K562 (cell line): ENCODE measurements at regions not wholly inside any gene's neighbourhood (a gene's known extent, or its start where the extent isn't known, plus 50 kb on each side); places are given as distances from the start of the nearest gene placed in this dataset.

Experiments used
- ATAC-seq: fragments of 200-7000 bp; cut with Tn5 transposase; 3 replicates; pipeline ENCODE4 v1.9.1; 2020; ENCODE audit warnings: moderate library complexity
- BruUV-seq: library from RNA; stranded (reverse); fragments of 400-500 nt; replicated peaks from 2 replicates; lab custom pipeline; 2021; lab: Mats Ljungman, UMichigan
- CTCF ChIA-PET: fragments of 300-600 bp; formaldehyde crosslinking; extraction: SDS; loops from one replicate; lab custom pipeline; 2021; ENCODE audit warnings: low intra/inter-chr PET ratio; lab: Yijun Ruan, JAX
- POLR2A ChIA-PET: fragments of 300-600, 350-650 bp; sonication (Branson Sonifier 250); formaldehyde crosslinking; extraction: SDS; loops from one replicate; lab custom pipeline; 2021; ENCODE audit warnings: antibody characterized with exemption, inconsistent platforms; lab: Yijun Ruan, JAX
- DNase-seq, 4 experiments: peaks; one replicate each; pipeline versions ENCODE4 v3.0.0 to v3.0.0-alpha.2; 2011 to 2018; ENCODE audit warnings: low spot score in 3 of 4, mixed read lengths in 3 of 4; ENCODE audit errors: extremely low read depth in 1 of 4
- FAIRE-seq: peaks from 2 replicates; lab custom pipeline; 2011; peaks lifted over from hg19 to GRCh38; lab: Jason Lieb, UNC
- H2AFZ ChIP-seq: 2 replicates; pipeline ENCODE4 v1.6.0; 2011; ENCODE audit warnings: low read depth, low read length, control low read depth, inconsistent platforms
- H3K27ac ChIP-seq: fragments of 200-600 bp; 3 replicates; pipeline ENCODE4 v1.8.0; 2011; ENCODE audit warnings: low read depth, mild to moderate bottlenecking, control low read depth, inconsistent platforms, low read length, moderate library complexity, mixed read lengths; ENCODE audit errors: extremely low read depth
- H3K27me3 ChIP-seq, 2 experiments: fragments of 300-600 bp in 1 of 2; 2 replicates in 1 of 2; 3 replicates in 1 of 2; pipeline versions ENCODE4 v1.6.0 to v1.8.0; 2011; ENCODE audit warnings: inconsistent platforms in 2 of 2, low read length in 2 of 2, mild to moderate bottlenecking in 1 of 2, mixed read lengths in 1 of 2, moderate library complexity in 1 of 2; ENCODE audit not compliant: control insufficient read depth in 2 of 2, insufficient read depth in 2 of 2
- H3K36me3 ChIP-seq: fragments of 300-600 bp; 3 replicates; pipeline ENCODE4 v1.8.0; 2011; ENCODE audit warnings: mild to moderate bottlenecking, low read length, inconsistent platforms; ENCODE audit not compliant: control insufficient read depth, insufficient read depth
- H3K4me1 ChIP-seq, 2 experiments: fragments of 200-600 bp in 1 of 2; replicated peaks in 1 of 2; 2 replicates in 1 of 2; 3 replicates in 1 of 2; pipeline versions ENCODE4 v1.5.1 to v1.8.0; 2011; ENCODE audit warnings: inconsistent platforms in 2 of 2, low read length in 2 of 2, mild to moderate bottlenecking in 1 of 2, mixed read lengths in 1 of 2, moderate library complexity in 1 of 2; ENCODE audit not compliant: control insufficient read depth in 2 of 2, insufficient read depth in 2 of 2
- H3K4me2 ChIP-seq: 2 replicates; pipeline ENCODE4 v1.6.1; 2011; ENCODE audit warnings: low read length, control low read depth, inconsistent platforms, mixed read lengths; ENCODE audit not compliant: insufficient read depth
- H3K4me3 ChIP-seq: fragments of 200-600 bp; sonication (generic), shearing (Covaris generic); 2 replicates; pipeline ENCODE4 v1.5.1; 2016; ENCODE audit warnings: control low read depth, inconsistent platforms
- H3K79me2 ChIP-seq: fragments of 200-600 bp; 3 replicates; pipeline ENCODE4 v1.8.0; 2011; ENCODE audit warnings: low read length, inconsistent platforms; ENCODE audit not compliant: control insufficient read depth, insufficient read depth
- H3K9ac ChIP-seq, 2 experiments: 2 replicates each; pipeline versions ENCODE4 v1.6.0 to v1.6.1; 2011; ENCODE audit warnings: low read depth in 2 of 2, low read length in 2 of 2, control low read depth in 1 of 2, inconsistent platforms in 1 of 2, mild to moderate bottlenecking in 1 of 2, mixed read lengths in 1 of 2; ENCODE audit not compliant: insufficient read depth in 1 of 2
- H3K9me1 ChIP-seq: one replicate; pipeline ENCODE4 v1.6.0; 2011; ENCODE audit warnings: inconsistent platforms, mild to moderate bottlenecking, low read length, moderate library complexity; ENCODE audit not compliant: control insufficient read depth, insufficient read depth
- H3K9me3 ChIP-seq: replicated peaks from 2 replicates; pipeline ENCODE4 v1.5.1; 2011; ENCODE audit warnings: low read depth, low read length, inconsistent platforms; ENCODE audit not compliant: control insufficient read depth, insufficient read depth
- H4K20me1 ChIP-seq: replicated peaks from 2 replicates; pipeline ENCODE4 v1.6.1; 2011; ENCODE audit warnings: low read length, inconsistent platforms, mixed read lengths; ENCODE audit not compliant: control insufficient read depth, insufficient read depth
- COPS2 ChIP-seq: fragments of 450-650 bp; conservative IDR thresholded peaks from 2 replicates; pipeline ENCODE4 v1.6.1; 2016; ENCODE audit warnings: mild to moderate bottlenecking, moderate library complexity
- DIDO1 ChIP-seq: fragments of 450-650 bp; IDR thresholded peaks from 2 replicates; pipeline ENCODE4 v1.6.1; 2016; ENCODE audit warnings: low read depth, missing biosample characterization, missing genetic modification characterization
- HOXB6 ChIP-seq: fragments of 250-450 bp; sonication (Bioruptor Pico); IDR thresholded peaks from 2 replicates; pipeline ENCODE4 v1.5.1; 2022; ENCODE audit warnings: mild to moderate bottlenecking, borderline replicate concordance
- ZKSCAN8 ChIP-seq: fragments of 200-800 bp; sonication (Bioruptor generic); IDR thresholded peaks from 2 replicates; pipeline ENCODE4 v1.6.1; 2016; ENCODE audit warnings: missing genetic modification characterization, missing compliant biosample characterization
- ZNF174 ChIP-seq: fragments of 250-450 bp; sonication (Bioruptor Pico); IDR thresholded peaks from 2 replicates; pipeline ENCODE4 v1.4.0; 2020; ENCODE audit warnings: mild to moderate bottlenecking
- ZNF408 ChIP-seq: fragments of 250-450 bp; sonication (Bioruptor Pico); IDR thresholded peaks from 2 replicates; pipeline ENCODE4 v1.4.0; 2020; ENCODE audit warnings: low read depth, mild to moderate bottlenecking, moderate library complexity
- WGBS: fragments of 100-300 bp; shearing (Covaris generic); methylation state at CpG from one replicate; pipeline ENCODE4 v1.1.6; 2016; ENCODE audit warnings: low coverage, mixed read lengths; ENCODE audit not compliant: insufficient coverage; ENCODE audit errors: missing lambda C conversion rate; 5-methylcytosine and 5-hydroxymethylcytosine counted together
- in situ Hi-C: fragments of 300-500 bp; cut with MboI; formaldehyde crosslinking; loops from 4 replicates; pipeline ENCODE4 v1.15.0; 2018; ENCODE audit warnings: inconsistent platforms, mixed read lengths
- intact Hi-C: fragments of 100-400 bp; cut with micrococcal nuclease; formaldehyde crosslinking; loops from 2 replicates; pipeline ENCODE4 v1.14.2; 2022
- TF ChIP-seq, protein P1 (sequence below): sonication (generic); formaldehyde crosslinking; IDR thresholded peaks from 2 replicates; pipeline ENCODE4 v1.8.1; 2023; ENCODE audit warnings: mild to moderate bottlenecking, missing genetic modification reagents
- TF ChIP-seq, protein P2 (sequence below): sonication (generic); formaldehyde crosslinking; IDR thresholded peaks from 2 replicates; pipeline ENCODE4 v1.8.0; 2022; ENCODE audit warnings: missing genetic modification reagents, mild to moderate bottlenecking, borderline replicate concordance
- TF ChIP-seq, protein P3 (sequence below): fragments of 450-650 bp; IDR thresholded peaks from 2 replicates; pipeline ENCODE4 v1.6.1; 2016
- TF ChIP-seq, protein P4 (sequence below): fragments of 450-650 bp; IDR thresholded peaks from one replicate; pipeline ENCODE4 v1.6.1; 2018; ENCODE audit warnings: mild to moderate bottlenecking, moderate library complexity; ENCODE audit not compliant: partially characterized antibody

DNA sequence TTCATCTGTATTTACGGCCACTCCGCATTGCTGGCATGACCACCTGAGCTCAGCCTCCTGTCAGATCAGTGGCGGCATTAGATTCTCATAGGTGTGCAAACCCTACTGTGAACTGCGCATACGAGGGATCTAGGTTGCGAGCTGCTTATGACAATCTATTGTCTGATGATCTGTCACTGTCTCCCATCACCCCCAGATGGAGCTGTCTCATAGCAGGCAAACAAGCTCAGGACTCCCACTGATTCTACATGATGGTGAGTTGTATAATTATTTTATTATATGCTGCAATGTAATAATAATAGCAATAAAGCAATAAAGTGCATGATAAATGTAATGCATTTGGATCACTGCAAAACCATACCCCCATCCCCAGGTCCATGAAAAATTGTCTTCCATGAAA, 1172.9 kb upstream of the AUTS2 start:
- no peak overlapping the region for H3K9ac ChIP-seq
- H3K4me1 ChIP-seq: no peaks in the 10 kb centered on the region
- no peak overlapping the region for H3K27ac ChIP-seq
- H2AFZ ChIP-seq: no peak overlapping the region
- in situ Hi-C loops (no loop called here), intact Hi-C loops (no loop called here)
- H3K27me3 ChIP-seq: 0 out of 5 replicates have a peak, but pooled peaks cover 0 to 5% of the 10 kb centered on the region in 2 experiments
- no peaks in the 10 kb centered on the region for H3K36me3 ChIP-seq
- ATAC-seq: no peak
- WGBS: under 1% methylated on average over 6 of the region's 6 CpGs
- FAIRE-seq: no peak
- no peak overlapping the region for H3K4me3 ChIP-seq
- no TSS peak for BruUV-seq
- CTCF ChIA-PET: interaction anchor here (1.2 kb wide), 1 partner anchor 1736 kb away, joined by 3 read pairs; no protein-coding TSS in a partner anchor
- POLR2A ChIA-PET: no interaction called here
- H4K20me1 ChIP-seq: no peaks in the 10 kb centered on the region
- H3K79me2 ChIP-seq: no peaks in the 10 kb centered on the region
- no peaks in the 10 kb centered on the region for H3K9me1 ChIP-seq
- H3K9me3 ChIP-seq: no peaks in the 10 kb centered on the region
- DNase-seq: no peak
- H3K4me2 ChIP-seq: no peak overlapping the region
- TF ChIP-seq, protein P1, sequence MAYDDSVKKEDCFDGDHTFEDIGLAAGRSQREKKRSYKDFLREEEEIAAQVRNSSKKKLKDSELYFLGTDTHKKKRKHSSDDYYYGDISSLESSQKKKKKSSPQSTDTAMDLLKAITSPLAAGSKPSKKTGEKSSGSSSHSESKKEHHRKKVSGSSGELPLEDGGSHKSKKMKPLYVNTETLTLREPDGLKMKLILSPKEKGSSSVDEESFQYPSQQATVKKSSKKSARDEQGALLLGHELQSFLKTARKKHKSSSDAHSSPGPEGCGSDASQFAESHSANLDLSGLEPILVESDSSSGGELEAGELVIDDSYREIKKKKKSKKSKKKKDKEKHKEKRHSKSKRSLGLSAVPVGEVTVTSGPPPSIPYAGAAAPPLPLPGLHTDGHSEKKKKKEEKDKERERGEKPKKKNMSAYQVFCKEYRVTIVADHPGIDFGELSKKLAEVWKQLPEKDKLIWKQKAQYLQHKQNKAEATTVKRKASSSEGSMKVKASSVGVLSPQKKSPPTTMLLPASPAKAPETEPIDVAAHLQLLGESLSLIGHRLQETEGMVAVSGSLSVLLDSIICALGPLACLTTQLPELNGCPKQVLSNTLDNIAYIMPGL (CRISPR knock-in tag): no peak
- TF ChIP-seq COPS2: no peak
- TF ChIP-seq, protein P2, sequence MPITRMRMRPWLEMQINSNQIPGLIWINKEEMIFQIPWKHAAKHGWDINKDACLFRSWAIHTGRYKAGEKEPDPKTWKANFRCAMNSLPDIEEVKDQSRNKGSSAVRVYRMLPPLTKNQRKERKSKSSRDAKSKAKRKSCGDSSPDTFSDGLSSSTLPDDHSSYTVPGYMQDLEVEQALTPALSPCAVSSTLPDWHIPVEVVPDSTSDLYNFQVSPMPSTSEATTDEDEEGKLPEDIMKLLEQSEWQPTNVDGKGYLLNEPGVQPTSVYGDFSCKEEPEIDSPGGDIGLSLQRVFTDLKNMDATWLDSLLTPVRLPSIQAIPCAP (CRISPR knock-in tag): no peak
- TF ChIP-seq ZNF174: no peak
- TF ChIP-seq HOXB6 (CRISPR knock-in tag): no peak
- TF ChIP-seq ZKSCAN8: no peak
- TF ChIP-seq, protein P3, sequence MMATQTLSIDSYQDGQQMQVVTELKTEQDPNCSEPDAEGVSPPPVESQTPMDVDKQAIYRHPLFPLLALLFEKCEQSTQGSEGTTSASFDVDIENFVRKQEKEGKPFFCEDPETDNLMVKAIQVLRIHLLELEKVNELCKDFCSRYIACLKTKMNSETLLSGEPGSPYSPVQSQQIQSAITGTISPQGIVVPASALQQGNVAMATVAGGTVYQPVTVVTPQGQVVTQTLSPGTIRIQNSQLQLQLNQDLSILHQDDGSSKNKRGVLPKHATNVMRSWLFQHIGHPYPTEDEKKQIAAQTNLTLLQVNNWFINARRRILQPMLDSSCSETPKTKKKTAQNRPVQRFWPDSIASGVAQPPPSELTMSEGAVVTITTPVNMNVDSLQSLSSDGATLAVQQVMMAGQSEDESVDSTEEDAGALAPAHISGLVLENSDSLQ: no peak
- no peak for TF ChIP-seq DIDO1 (tag)
- TF ChIP-seq, protein P4, sequence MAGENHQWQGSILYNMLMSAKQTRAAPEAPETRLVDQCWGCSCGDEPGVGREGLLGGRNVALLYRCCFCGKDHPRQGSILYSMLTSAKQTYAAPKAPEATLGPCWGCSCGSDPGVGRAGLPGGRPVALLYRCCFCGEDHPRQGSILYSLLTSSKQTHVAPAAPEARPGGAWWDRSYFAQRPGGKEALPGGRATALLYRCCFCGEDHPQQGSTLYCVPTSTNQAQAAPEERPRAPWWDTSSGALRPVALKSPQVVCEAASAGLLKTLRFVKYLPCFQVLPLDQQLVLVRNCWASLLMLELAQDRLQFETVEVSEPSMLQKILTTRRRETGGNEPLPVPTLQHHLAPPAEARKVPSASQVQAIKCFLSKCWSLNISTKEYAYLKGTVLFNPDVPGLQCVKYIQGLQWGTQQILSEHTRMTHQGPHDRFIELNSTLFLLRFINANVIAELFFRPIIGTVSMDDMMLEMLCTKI: no peak
- no peak for TF ChIP-seq ZNF408 (CRISPR knock-in tag)
